HG02571 (cell line): ENCODE measurements at regions not wholly inside any gene's neighbourhood (a gene's known extent, or its start where the extent isn't known, plus 50 kb on each side); places are given as distances from the start of the nearest gene placed in this dataset.

Experiments
- ATAC-seq: cut with Tn5 transposase; IDR thresholded peaks from one replicate; pipeline ENCODE4 v1.9.1; 2021; ENCODE audit warnings: mild to moderate bottlenecking, moderate library complexity; ENCODE audit not compliant: unreplicated experiment

- no peak for ATAC-seq
Measured at GRCh38 chr1:164466429-164466828, 92.6 kb upstream of the PBX1 start.

- ATAC-seq: no peak
Measured at GRCh38 chr1:164470996-164471395, 88.0 kb upstream of the PBX1 start.

DNA sequence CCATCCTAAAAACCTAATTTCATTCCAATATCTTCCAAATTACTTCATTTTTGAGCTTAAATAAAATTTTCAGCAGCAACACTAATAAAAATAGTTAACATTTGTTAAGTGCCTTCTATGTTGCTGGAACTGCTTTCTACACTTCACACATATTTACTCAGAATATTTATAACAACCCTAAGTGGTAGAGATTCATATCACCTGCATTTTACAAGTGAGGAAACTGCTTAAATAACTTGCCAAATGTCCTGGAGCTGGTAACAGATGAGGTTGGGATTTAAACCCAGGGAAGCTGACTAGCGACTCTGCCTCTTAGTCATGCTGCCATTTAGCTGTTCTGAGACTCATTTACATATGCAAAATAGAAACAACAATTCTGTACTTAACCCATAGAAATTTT lies 86.1 kb upstream of the PBX1 start:
- no peak for ATAC-seq

DNA sequence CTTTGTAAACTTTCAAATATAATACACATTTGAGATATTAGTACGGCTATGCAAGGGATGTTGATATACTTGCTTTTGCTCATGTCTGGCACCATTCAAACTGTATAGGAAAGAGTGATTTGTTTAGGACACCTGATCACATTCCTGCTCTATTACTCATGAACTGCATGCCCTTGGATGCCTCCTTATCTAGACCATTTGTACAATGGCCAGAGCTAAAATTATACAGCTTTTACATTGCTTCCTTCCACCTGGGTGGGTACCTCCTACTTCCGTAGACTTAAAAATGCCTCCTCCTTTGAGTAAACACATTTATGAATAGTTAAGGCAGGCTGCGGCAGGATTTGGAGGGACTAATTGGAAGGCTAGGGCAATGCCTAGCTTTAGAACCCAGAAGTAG lies 85.4 kb upstream of the PBX1 start:
- no peak for ATAC-seq

DNA sequence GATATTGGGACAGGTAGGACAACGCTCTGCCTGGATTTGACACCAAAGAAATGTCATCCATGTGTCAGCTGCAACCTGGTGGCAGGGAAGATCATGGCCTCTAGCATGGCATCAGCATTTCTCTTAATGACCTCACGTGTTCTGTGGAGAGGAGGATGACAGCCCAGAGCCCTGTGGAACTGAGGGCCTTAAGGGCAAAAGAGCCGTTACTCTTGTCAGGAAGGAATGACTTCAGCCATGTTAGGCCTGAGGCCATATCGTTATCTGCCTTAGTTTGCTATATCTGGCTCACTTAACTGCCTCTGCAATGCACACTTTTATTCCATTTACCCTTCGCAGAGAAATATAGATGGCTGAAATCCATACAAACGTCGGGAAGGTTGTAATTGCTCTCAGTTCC lies 83.2 kb upstream of the PBX1 start:
- no peak for ATAC-seq

GRCh38 chr1:164477343-164477742 lies 81.6 kb upstream of the PBX1 start:
- no peak for ATAC-seq

DNA sequence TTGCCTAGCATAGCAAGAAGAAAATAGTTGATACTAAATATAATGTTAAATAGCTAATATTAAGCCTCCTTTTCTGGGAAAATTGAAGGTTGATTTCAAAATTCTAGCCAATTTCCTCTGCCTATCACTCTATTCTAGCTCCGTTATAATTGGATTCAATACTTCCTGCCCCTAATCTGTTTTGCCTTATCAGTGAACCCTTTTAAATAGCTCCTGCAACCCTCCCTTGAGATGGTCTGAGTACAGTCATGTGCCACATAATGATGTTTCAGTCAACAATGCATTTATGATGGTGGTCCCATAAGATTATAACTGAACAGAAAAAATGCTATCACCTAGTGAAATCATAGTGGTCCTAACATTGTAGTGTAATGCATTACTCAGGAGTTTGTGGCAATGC lies 79.7 kb upstream of the PBX1 start:
- no peak for ATAC-seq

GRCh38 chr1:164480285-164480907 lies 78.6 kb upstream of the PBX1 start:
- ATAC-seq: no peak

DNA sequence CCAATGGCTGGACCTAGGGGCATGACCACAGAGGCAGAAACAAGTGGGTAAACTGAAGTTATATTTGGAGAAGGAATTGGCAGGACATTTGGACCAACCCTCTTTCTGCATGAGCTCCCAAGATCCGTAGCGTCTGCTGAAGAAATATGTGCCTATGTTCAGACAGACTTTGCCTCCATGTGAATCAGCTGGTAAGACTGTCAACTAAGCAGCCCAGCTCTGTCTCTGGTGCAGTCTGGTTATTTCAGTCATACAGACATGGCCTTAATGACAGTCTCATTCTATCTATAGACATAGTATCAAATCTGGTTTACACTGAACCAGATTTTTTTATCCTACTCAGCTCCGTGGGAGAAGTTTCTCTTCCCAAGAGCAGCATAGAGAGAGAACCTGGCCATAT lies 63.1 kb upstream of the PBX1 start:
- no peak for ATAC-seq

DNA sequence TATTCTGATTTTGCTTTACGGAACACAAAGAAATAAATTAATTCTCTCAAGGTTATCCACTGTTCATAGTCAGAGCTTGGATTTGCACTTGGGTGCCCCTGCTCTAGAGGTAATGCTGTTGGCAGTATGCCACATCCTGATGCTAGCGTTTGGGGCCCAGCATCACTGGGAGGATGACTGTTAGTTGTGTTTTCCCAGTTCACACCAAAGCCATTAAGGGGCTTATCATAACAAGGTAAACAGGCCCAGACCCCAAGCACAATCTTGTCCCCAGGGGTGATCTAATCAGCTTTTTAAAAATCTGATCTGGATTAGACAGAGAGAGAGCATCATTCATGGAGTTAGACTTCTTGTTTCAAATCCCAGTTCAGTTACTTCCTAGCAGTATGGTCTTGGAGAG lies 60.2 kb upstream of the PBX1 start:
- ATAC-seq: no peak

DNA sequence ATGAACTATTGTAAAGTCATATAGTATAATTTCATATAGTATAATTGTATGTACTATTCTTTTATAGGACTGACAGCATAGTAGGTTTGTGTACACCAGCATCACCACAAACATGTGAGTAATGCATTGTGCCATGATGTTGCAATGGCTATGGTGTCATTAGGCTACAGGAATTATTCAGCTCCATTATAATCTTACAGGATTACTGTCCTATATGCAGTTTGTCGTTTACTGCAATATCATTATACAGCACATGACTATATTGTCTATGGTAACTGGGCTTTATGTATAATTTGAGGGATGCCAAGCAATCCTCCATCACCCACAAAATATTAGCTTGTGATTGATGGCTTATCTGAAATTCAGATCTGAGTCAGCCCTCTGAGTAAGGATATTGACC lies 54.2 kb upstream of the PBX1 start:
- ATAC-seq: no peak
